OCI-LY1 (cell line): ENCODE measurements at regions not wholly inside any gene's neighbourhood (a gene's known extent, or its start where the extent isn't known, plus 50 kb on each side); places are given as distances from the start of the nearest gene placed in this dataset.

Source experiments
- H2AFZ ChIP-seq: fragments of 200-600 bp; sonication (generic), shearing (Covaris generic); 2 replicates; pipeline ENCODE4 v1.6.0; 2014; ENCODE audit warnings: antibody characterized with exemption, mild to moderate bottlenecking, low read length
- H3F3A ChIP-seq: fragments of 200-600 bp; sonication (generic), shearing (Covaris generic); 2 replicates; pipeline ENCODE4 v1.6.0; 2014; ENCODE audit warnings: mild to moderate bottlenecking, antibody characterized with exemption, low read length, moderate library complexity; ENCODE audit not compliant: insufficient read depth
- H3K27ac ChIP-seq: fragments of 200-600 bp; sonication (generic); 2 replicates; pipeline ENCODE4 v1.5.1; 2014; ENCODE audit warnings: low read length, mixed run types, mild to moderate bottlenecking, low read depth; ENCODE audit not compliant: poor library complexity, severe bottlenecking
- H3K27me3 ChIP-seq: fragments of 200-600 bp; sonication (generic); 2 replicates; pipeline ENCODE4 v1.6.0; 2014; ENCODE audit warnings: antibody characterized with exemption, mild to moderate bottlenecking, low read length, moderate library complexity; ENCODE audit not compliant: insufficient read depth
- H3K36me3 ChIP-seq: fragments of 200-600 bp; sonication (generic); 2 replicates; pipeline ENCODE4 v1.6.1; 2014; ENCODE audit warnings: mild to moderate bottlenecking, antibody characterized with exemption, low read length, moderate library complexity, mixed read lengths; ENCODE audit not compliant: insufficient read depth
- H3K4me1 ChIP-seq: fragments of 200-600 bp; sonication (generic); 2 replicates; pipeline ENCODE4 v1.5.1; 2014; ENCODE audit warnings: mild to moderate bottlenecking, low read length, moderate library complexity; ENCODE audit not compliant: insufficient read depth, severe bottlenecking
- H3K4me2 ChIP-seq: fragments of 200-600 bp; sonication (generic), shearing (Covaris generic); 2 replicates; pipeline ENCODE4 v1.6.1; 2014; ENCODE audit warnings: low read length
- H3K4me3 ChIP-seq: fragments of 200-600 bp; sonication (generic); 2 replicates; pipeline ENCODE4 v1.5.1; 2014; ENCODE audit warnings: low read length, low read depth, mild to moderate bottlenecking, mixed read lengths; ENCODE audit not compliant: poor library complexity, severe bottlenecking
- H3K79me2 ChIP-seq: fragments of 200-600 bp; shearing (Covaris generic); 2 replicates; pipeline ENCODE4 v1.6.1; 2016; ENCODE audit warnings: mixed run types, low read length, mixed read lengths; ENCODE audit not compliant: insufficient read depth
- H3K9ac ChIP-seq: fragments of 200-600 bp; sonication (generic), shearing (Covaris generic); 2 replicates; pipeline ENCODE4 v1.6.1; 2014; ENCODE audit warnings: mild to moderate bottlenecking, low read length, mixed read lengths
- H3K9me2 ChIP-seq: fragments of 200-600 bp; sonication (generic), shearing (Covaris generic); 2 replicates; pipeline ENCODE4 v1.6.1; 2014; ENCODE audit warnings: low read depth, mild to moderate bottlenecking, low read length, mixed read lengths
- H3K9me3 ChIP-seq: fragments of 200-600 bp; shearing (Covaris generic); 2 replicates; pipeline ENCODE4 v1.6.1; 2014; ENCODE audit warnings: low read length, mixed read lengths
- H4K20me1 ChIP-seq: fragments of 200-600 bp; sonication (generic), shearing (Covaris generic); 2 replicates; pipeline ENCODE4 v1.6.0; 2016; ENCODE audit warnings: mild to moderate bottlenecking, low read length; ENCODE audit not compliant: insufficient read depth
- CTCF ChIP-seq: fragments of 200-600 bp; sonication (generic), shearing (Covaris generic); IDR thresholded peaks from 2 replicates; pipeline ENCODE4 v1.5.1; 2017; ENCODE audit warnings: mild to moderate bottlenecking, antibody characterized with exemption, low read length, moderate library complexity, mixed read lengths
- EZH2 ChIP-seq: fragments of 200-600 bp; sonication (generic), shearing (Covaris generic); IDR thresholded peaks from 2 replicates; pipeline ENCODE4 v1.8.0; 2017; ENCODE audit warnings: borderline replicate concordance, mixed run types, mild to moderate bottlenecking, antibody characterized with exemption, low read length, moderate library complexity, mixed read lengths

GRCh38 chr21:17185674-17186073 is 327.2 kb upstream of the CXADR start:
- no peaks in the 10 kb centered on the region for H3K36me3 ChIP-seq
- H3K9me3 ChIP-seq = no peaks in the 10 kb centered on the region
- H3K4me3 ChIP-seq = no peak overlapping the region
- no peaks in the 10 kb centered on the region for H3K4me1 ChIP-seq
- no peak overlapping the region for H2AFZ ChIP-seq
- no peak overlapping the region for H3K9ac ChIP-seq
- no peaks in the 10 kb centered on the region for H3K9me2 ChIP-seq
- no peak overlapping the region for H3K27ac ChIP-seq
- H3F3A ChIP-seq = no peaks in the 10 kb centered on the region
- no peaks in the 10 kb centered on the region for H4K20me1 ChIP-seq
- no peak overlapping the region for H3K4me2 ChIP-seq
- H3K27me3 ChIP-seq = no peaks in the 10 kb centered on the region
- TF ChIP-seq EZH2 (no peak), CTCF (no peak)
- no peaks in the 10 kb centered on the region for H3K79me2 ChIP-seq

DNA sequence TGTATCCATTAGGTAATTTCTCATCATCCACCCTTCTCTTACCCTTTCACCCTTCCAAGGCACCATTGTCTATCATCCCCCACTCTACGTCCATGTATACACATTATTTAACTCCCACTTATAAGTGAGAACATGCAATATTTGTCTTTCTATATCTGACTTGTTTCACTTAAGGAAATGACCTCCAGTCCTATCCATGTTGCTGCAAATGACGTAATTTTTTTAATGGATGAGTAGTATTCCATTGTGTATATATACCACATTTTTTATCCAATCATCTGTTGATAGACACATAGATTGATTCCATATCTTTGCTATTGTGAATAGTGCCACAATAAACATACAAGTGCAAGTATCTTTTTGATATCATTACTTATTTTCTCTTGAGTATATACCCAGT is 322.9 kb upstream of the CXADR start:
- Histone ChIP-seq H3K27ac (no peak overlapping the region), H3K4me1 (no peaks in the 10 kb centered on the region), H3K27me3 (no peaks in the 10 kb centered on the region), H4K20me1 (no peaks in the 10 kb centered on the region), H3K79me2 (no peaks in the 10 kb centered on the region), H2AFZ (no peak overlapping the region), H3K4me3 (no peak overlapping the region), H3K9me2 (no peaks in the 10 kb centered on the region), H3K9me3 (peaks cover 6% of the 10 kb centered on the region), H3K4me2 (no peak overlapping the region), H3F3A (no peaks in the 10 kb centered on the region), H3K36me3 (no peaks in the 10 kb centered on the region), H3K9ac (no peak overlapping the region)
- no peak for TF ChIP-seq EZH2
- TF ChIP-seq CTCF = no peak

GRCh38 chr21:17191346-17191993 is 321.4 kb upstream of the CXADR start:
- H3K36me3 ChIP-seq = no peaks in the 10 kb centered on the region
- no peak overlapping the region for H3K9ac ChIP-seq
- no peaks in the 10 kb centered on the region for H3F3A ChIP-seq
- no peaks in the 10 kb centered on the region for H4K20me1 ChIP-seq
- H3K27ac ChIP-seq = no peak overlapping the region
- peaks cover 6% of the 10 kb centered on the region for H3K9me3 ChIP-seq
- H3K27me3 ChIP-seq = no peaks in the 10 kb centered on the region
- no peaks in the 10 kb centered on the region for H3K79me2 ChIP-seq
- H3K9me2 ChIP-seq = no peaks in the 10 kb centered on the region
- H3K4me3 ChIP-seq = no peak overlapping the region
- no peak for TF ChIP-seq CTCF
- no peak for TF ChIP-seq EZH2
- H3K4me2 ChIP-seq = no peak overlapping the region
- H2AFZ ChIP-seq = no peak overlapping the region
- no peaks in the 10 kb centered on the region for H3K4me1 ChIP-seq
